ENCODE measurements at regions not wholly inside any gene's neighbourhood (a gene's known extent, or its start where the extent isn't known, plus 50 kb on each side); places are given as distances from the start of the nearest gene placed in this dataset.

GRCh38 chr6:97632341-97632740, 349.3 kb upstream of the MMS22L start:
- Histone ChIP-seq H3K27me3 (ENCODE audit: insufficient read depth, poor library complexity, severe bottlenecking) (no peaks in the 10 kb centered on the region), H3K4me3 (replicated peaks; ENCODE audit: insufficient read depth, low read length) (no peak overlapping the region), H3K27ac (replicated peaks) (no peak overlapping the region)
- DNase-seq (ENCODE audit: low read depth in 1 of 2, low spot score in 1 of 2): no peak
- no peak for TF ChIP-seq CTCF (IDR thresholded peaks at IDR 0.05; ENCODE audit: insufficient read depth, low read length)
- TF ChIP-seq GABPA (IDR thresholded peaks at IDR 0.05; ENCODE audit: low read depth): no peak
- no peak for TF ChIP-seq POLR2AphosphoS5 (IDR thresholded peaks at IDR 0.05; ENCODE audit: low read depth)
- no peak for TF ChIP-seq SPI1 (IDR thresholded peaks at IDR 0.05; ENCODE audit: borderline replicate concordance, low read depth)

GRCh38 chr6:97639702-97640101, 356.7 kb upstream of the MMS22L start:
- no peak for DNase-seq (ENCODE audit: low read depth in 1 of 2, low spot score in 1 of 2)
- no peaks in the 10 kb centered on the region for H3K27me3 ChIP-seq (ENCODE audit: insufficient read depth, poor library complexity, severe bottlenecking)
- H3K4me3 ChIP-seq (replicated peaks; ENCODE audit: insufficient read depth, low read length): no peak overlapping the region
- no peak for TF ChIP-seq POLR2AphosphoS5 (IDR thresholded peaks at IDR 0.05; ENCODE audit: low read depth)
- TF ChIP-seq SPI1 (IDR thresholded peaks at IDR 0.05; ENCODE audit: borderline replicate concordance, low read depth): no peak
- TF ChIP-seq CTCF (IDR thresholded peaks at IDR 0.05; ENCODE audit: insufficient read depth, low read length): no peak
- TF ChIP-seq REST (IDR thresholded peaks at IDR 0.05; ENCODE audit: insufficient replicate concordance, low read depth): no peak
- TF ChIP-seq GABPA (IDR thresholded peaks at IDR 0.05; ENCODE audit: low read depth): no peak
- H3K27ac ChIP-seq (replicated peaks): no peak overlapping the region

- DNase-seq (ENCODE audit: low read depth in 1 of 2, low spot score in 1 of 2): no peak
- no peak overlapping the region for H3K27ac ChIP-seq (replicated peaks)
- no peaks in the 10 kb centered on the region for H3K27me3 ChIP-seq (ENCODE audit: insufficient read depth, poor library complexity, severe bottlenecking)
- no peak for TF ChIP-seq REST (IDR thresholded peaks at IDR 0.05; ENCODE audit: insufficient replicate concordance, low read depth)
- no peak for TF ChIP-seq POLR2AphosphoS5 (IDR thresholded peaks at IDR 0.05; ENCODE audit: low read depth)
- no peak for TF ChIP-seq CTCF (IDR thresholded peaks at IDR 0.05; ENCODE audit: insufficient read depth, low read length)
- TF ChIP-seq SPI1 (IDR thresholded peaks at IDR 0.05; ENCODE audit: borderline replicate concordance, low read depth): no peak
- TF ChIP-seq GABPA (IDR thresholded peaks at IDR 0.05; ENCODE audit: low read depth): no peak
- no peak overlapping the region for H3K4me3 ChIP-seq (replicated peaks; ENCODE audit: insufficient read depth, low read length)
Observed at GRCh38 chr6:97644353-97644752, 361.3 kb upstream of the MMS22L start.

- Histone ChIP-seq H3K27ac (replicated peaks) (no peak overlapping the region), H3K4me3 (replicated peaks; ENCODE audit: insufficient read depth, low read length) (no peak overlapping the region), H3K27me3 (ENCODE audit: insufficient read depth, poor library complexity, severe bottlenecking) (no peaks in the 10 kb centered on the region)
- no peak for DNase-seq (ENCODE audit: low read depth in 1 of 2, low spot score in 1 of 2)
- TF ChIP-seq CTCF (IDR thresholded peaks at IDR 0.05; ENCODE audit: insufficient read depth, low read length) (no peak), GABPA (IDR thresholded peaks at IDR 0.05; ENCODE audit: low read depth) (no peak), POLR2AphosphoS5 (IDR thresholded peaks at IDR 0.05; ENCODE audit: low read depth) (no peak), REST (IDR thresholded peaks at IDR 0.05; ENCODE audit: insufficient replicate concordance, low read depth) (no peak), SPI1 (IDR thresholded peaks at IDR 0.05; ENCODE audit: borderline replicate concordance, low read depth) (no peak)
Observed at GRCh38 chr6:97645757-97646156, 362.7 kb upstream of the MMS22L start.

Measured in HL-60 (cell line).